ENCODE measurements at regions not wholly inside any gene's neighbourhood (a gene's known extent, or its start where the extent isn't known, plus 50 kb on each side); places are given as distances from the start of the nearest gene placed in this dataset.

GRCh38 chr3:102299125-102299877 lies 135.5 kb upstream of the ZPLD1 start:
- H3K9me3 ChIP-seq (ENCODE audit: control insufficient read depth, insufficient read depth, low read depth, low read length), result no peaks in the 10 kb centered on the region
- H3K27ac ChIP-seq (ENCODE audit: low read depth, low read length), result no peak overlapping the region
- peaks cover 8% of the 10 kb centered on the region for H3K4me1 ChIP-seq (ENCODE audit: control insufficient read depth, insufficient read depth, low read length)
- no peak overlapping the region for H3K9ac ChIP-seq (ENCODE audit: low read length)
- H3K4me3 ChIP-seq (ENCODE audit: low read depth, low read length), result no peak overlapping the region
- no peaks in the 10 kb centered on the region for H3K27me3 ChIP-seq (ENCODE audit: control insufficient read depth, insufficient read depth, low read length)
- H3K36me3 ChIP-seq (ENCODE audit: control insufficient read depth, insufficient read depth, low read length), result no peaks in the 10 kb centered on the region

DNA sequence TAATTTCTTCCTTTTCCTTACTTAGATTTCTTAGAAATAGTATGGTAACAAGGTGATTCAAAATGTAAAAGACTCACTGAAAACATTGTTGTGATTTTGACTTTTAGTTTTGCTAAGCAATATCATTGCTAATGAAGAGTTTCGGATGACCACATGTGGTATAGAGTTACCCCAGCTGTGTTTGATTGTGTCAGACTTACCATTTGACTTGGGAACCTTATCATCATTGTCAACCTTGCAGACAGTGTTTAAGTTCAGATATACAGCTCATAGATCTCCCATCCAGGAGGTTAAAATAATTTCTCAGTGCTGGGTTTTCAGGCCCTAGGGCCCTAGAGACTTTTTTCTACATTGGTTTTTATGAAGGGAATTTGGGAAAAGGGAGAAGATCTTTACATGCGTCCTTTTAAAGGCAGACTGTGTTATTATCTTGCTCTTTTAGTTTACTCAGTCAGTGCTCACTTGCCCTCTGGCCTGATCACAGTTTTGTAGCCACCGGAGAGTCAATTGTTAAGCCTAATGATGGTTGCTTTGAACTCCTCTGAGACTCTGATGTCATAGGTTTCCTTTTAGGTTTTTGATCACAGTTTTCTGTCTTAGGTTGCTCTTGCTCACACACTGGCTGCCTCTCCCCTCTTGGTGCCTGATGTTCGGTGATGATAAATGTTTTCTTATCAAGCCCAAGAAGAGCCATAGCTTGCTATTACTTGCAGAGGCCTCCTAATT lies 133.5 kb upstream of the ZPLD1 start:
- Histone ChIP-seq H3K27ac (ENCODE audit: low read depth, low read length) (no peak overlapping the region), H3K4me3 (ENCODE audit: low read depth, low read length) (no peak overlapping the region), H3K27me3 (ENCODE audit: control insufficient read depth, insufficient read depth, low read length) (no peaks in the 10 kb centered on the region), H3K4me1 (ENCODE audit: control insufficient read depth, insufficient read depth, low read length) (peaks cover 8% of the 10 kb centered on the region), H3K9me3 (ENCODE audit: control insufficient read depth, insufficient read depth, low read depth, low read length) (no peaks in the 10 kb centered on the region), H3K36me3 (ENCODE audit: control insufficient read depth, insufficient read depth, low read length) (no peaks in the 10 kb centered on the region), H3K9ac (ENCODE audit: low read length) (no peak overlapping the region)

DNA sequence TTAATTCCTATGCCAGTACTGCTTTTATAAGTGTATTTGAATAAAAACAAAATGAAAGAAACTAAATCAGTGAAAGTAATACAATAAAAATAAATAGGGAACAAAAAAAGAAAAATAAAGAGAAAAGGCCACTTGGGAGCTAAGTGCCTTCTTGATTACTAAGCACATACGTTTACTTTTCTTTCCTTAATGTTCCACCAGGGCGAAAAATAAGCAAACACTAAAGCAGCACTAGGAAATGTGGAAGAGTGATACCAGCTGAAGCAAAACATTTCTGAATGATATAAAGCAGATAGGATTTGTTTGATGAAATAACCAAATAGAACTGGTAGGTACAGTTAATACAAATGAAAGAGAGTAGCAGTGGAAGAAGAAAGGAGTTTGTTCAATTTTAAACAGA lies 132.8 kb upstream of the ZPLD1 start:
- H3K27me3 ChIP-seq (ENCODE audit: control insufficient read depth, insufficient read depth, low read length), result no peaks in the 10 kb centered on the region
- no peaks in the 10 kb centered on the region for H3K36me3 ChIP-seq (ENCODE audit: control insufficient read depth, insufficient read depth, low read length)
- H3K9me3 ChIP-seq (ENCODE audit: control insufficient read depth, insufficient read depth, low read depth, low read length), result no peaks in the 10 kb centered on the region
- H3K4me1 ChIP-seq (ENCODE audit: control insufficient read depth, insufficient read depth, low read length), result peaks cover 8% of the 10 kb centered on the region
- H3K4me3 ChIP-seq (ENCODE audit: low read depth, low read length), result no peak overlapping the region
- no peak overlapping the region for H3K27ac ChIP-seq (ENCODE audit: low read depth, low read length)
- no peak overlapping the region for H3K9ac ChIP-seq (ENCODE audit: low read length)

DNA sequence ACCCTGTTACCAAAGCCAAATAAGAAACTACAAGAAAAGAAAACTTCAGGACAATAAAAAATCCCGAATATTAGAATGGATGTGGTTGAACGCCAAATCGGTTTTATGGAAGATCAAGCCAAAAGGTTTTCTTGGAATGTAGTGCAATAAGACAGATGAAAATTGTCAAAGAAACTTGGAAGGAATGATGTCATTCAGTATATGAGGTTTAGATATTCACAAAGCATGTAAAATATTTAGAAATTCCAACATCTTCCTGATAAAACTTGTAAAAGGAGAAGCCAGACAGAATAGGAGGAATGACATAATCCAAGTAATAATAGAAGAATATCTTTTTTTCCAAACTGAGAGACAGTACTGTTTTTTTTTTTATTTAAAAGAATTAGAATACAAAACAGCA lies 130.3 kb upstream of the ZPLD1 start:
- Histone ChIP-seq H3K36me3 (ENCODE audit: control insufficient read depth, insufficient read depth, low read length) (no peaks in the 10 kb centered on the region), H3K9me3 (ENCODE audit: control insufficient read depth, insufficient read depth, low read depth, low read length) (no peaks in the 10 kb centered on the region), H3K4me1 (ENCODE audit: control insufficient read depth, insufficient read depth, low read length) (peaks cover 8% of the 10 kb centered on the region), H3K27ac (ENCODE audit: low read depth, low read length) (no peak overlapping the region), H3K4me3 (ENCODE audit: low read depth, low read length) (no peak overlapping the region), H3K27me3 (ENCODE audit: control insufficient read depth, insufficient read depth, low read length) (no peaks in the 10 kb centered on the region), H3K9ac (ENCODE audit: low read length) (no peak overlapping the region)

- Histone ChIP-seq H3K9me3 (ENCODE audit: control insufficient read depth, insufficient read depth, low read depth, low read length) (no peaks in the 10 kb centered on the region), H3K27me3 (ENCODE audit: control insufficient read depth, insufficient read depth, low read length) (no peaks in the 10 kb centered on the region), H3K9ac (ENCODE audit: low read length) (no peak overlapping the region), H3K4me1 (ENCODE audit: control insufficient read depth, insufficient read depth, low read length) (no peaks in the 10 kb centered on the region), H3K36me3 (ENCODE audit: control insufficient read depth, insufficient read depth, low read length) (no peaks in the 10 kb centered on the region), H3K27ac (ENCODE audit: low read depth, low read length) (no peak overlapping the region), H3K4me3 (ENCODE audit: low read depth, low read length) (no peak overlapping the region)
Measured at GRCh38 chr3:102307442-102307841, 127.4 kb upstream of the ZPLD1 start.

GRCh38 chr3:102329066-102329465 lies 105.7 kb upstream of the ZPLD1 start:
- no peaks in the 10 kb centered on the region for H3K36me3 ChIP-seq (ENCODE audit: control insufficient read depth, insufficient read depth, low read length)
- no peaks in the 10 kb centered on the region for H3K27me3 ChIP-seq (ENCODE audit: control insufficient read depth, insufficient read depth, low read length)
- no peak overlapping the region for H3K27ac ChIP-seq (ENCODE audit: low read depth, low read length)
- H3K4me3 ChIP-seq (ENCODE audit: low read depth, low read length), result no peak overlapping the region
- H3K9me3 ChIP-seq (ENCODE audit: control insufficient read depth, insufficient read depth, low read depth, low read length), result no peaks in the 10 kb centered on the region
- no peak overlapping the region for H3K9ac ChIP-seq (ENCODE audit: low read length)
- H3K4me1 ChIP-seq (ENCODE audit: control insufficient read depth, insufficient read depth, low read length), result no peaks in the 10 kb centered on the region

- Histone ChIP-seq H3K27ac (ENCODE audit: low read depth, low read length) (no peak overlapping the region), H3K4me1 (ENCODE audit: control insufficient read depth, insufficient read depth, low read length) (no peaks in the 10 kb centered on the region), H3K4me3 (ENCODE audit: low read depth, low read length) (no peak overlapping the region), H3K9ac (ENCODE audit: low read length) (no peak overlapping the region), H3K36me3 (ENCODE audit: control insufficient read depth, insufficient read depth, low read length) (no peaks in the 10 kb centered on the region), H3K9me3 (ENCODE audit: control insufficient read depth, insufficient read depth, low read depth, low read length) (no peaks in the 10 kb centered on the region), H3K27me3 (ENCODE audit: control insufficient read depth, insufficient read depth, low read length) (no peaks in the 10 kb centered on the region)
Measured at GRCh38 chr3:102329561-102329960, 105.3 kb upstream of the ZPLD1 start.

DNA sequence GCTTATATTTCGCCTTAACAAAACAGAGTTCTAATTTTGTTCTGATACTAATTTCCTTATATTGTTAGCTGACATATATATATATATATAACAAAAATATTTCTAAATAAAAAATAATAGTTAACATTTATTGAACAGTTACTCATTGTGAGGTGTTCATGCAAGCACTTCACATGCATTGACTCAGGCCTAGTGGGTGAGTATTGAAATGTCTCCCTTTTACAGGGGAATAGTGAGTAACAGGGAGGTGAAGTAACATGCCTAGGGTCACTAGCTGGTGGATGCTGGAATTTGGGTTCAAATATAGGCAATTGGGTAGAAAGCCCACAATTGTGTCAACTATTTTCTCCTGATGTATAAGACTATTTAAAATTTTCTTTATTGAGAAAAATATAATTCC lies 102.6 kb upstream of the ZPLD1 start:
- H3K4me1 ChIP-seq (ENCODE audit: control insufficient read depth, insufficient read depth, low read length), result no peaks in the 10 kb centered on the region
- no peaks in the 10 kb centered on the region for H3K9me3 ChIP-seq (ENCODE audit: control insufficient read depth, insufficient read depth, low read depth, low read length)
- H3K36me3 ChIP-seq (ENCODE audit: control insufficient read depth, insufficient read depth, low read length), result no peaks in the 10 kb centered on the region
- H3K27me3 ChIP-seq (ENCODE audit: control insufficient read depth, insufficient read depth, low read length), result no peaks in the 10 kb centered on the region
- H3K4me3 ChIP-seq (ENCODE audit: low read depth, low read length), result no peak overlapping the region
- H3K27ac ChIP-seq (ENCODE audit: low read depth, low read length), result no peak overlapping the region
- no peak overlapping the region for H3K9ac ChIP-seq (ENCODE audit: low read length)

GRCh38 chr3:102332934-102333333 lies 101.9 kb upstream of the ZPLD1 start:
- Histone ChIP-seq H3K4me3 (ENCODE audit: low read depth, low read length) (no peak overlapping the region), H3K36me3 (ENCODE audit: control insufficient read depth, insufficient read depth, low read length) (no peaks in the 10 kb centered on the region), H3K9ac (ENCODE audit: low read length) (no peak overlapping the region), H3K4me1 (ENCODE audit: control insufficient read depth, insufficient read depth, low read length) (no peaks in the 10 kb centered on the region), H3K27me3 (ENCODE audit: control insufficient read depth, insufficient read depth, low read length) (no peaks in the 10 kb centered on the region), H3K27ac (ENCODE audit: low read depth, low read length) (no peak overlapping the region), H3K9me3 (ENCODE audit: control insufficient read depth, insufficient read depth, low read depth, low read length) (no peaks in the 10 kb centered on the region)

- H3K4me3 ChIP-seq (ENCODE audit: low read depth, low read length), result no peak overlapping the region
- H3K9me3 ChIP-seq (ENCODE audit: control insufficient read depth, insufficient read depth, low read depth, low read length), result no peaks in the 10 kb centered on the region
- H3K9ac ChIP-seq (ENCODE audit: low read length), result no peak overlapping the region
- no peaks in the 10 kb centered on the region for H3K36me3 ChIP-seq (ENCODE audit: control insufficient read depth, insufficient read depth, low read length)
- no peak overlapping the region for H3K27ac ChIP-seq (ENCODE audit: low read depth, low read length)
- no peaks in the 10 kb centered on the region for H3K27me3 ChIP-seq (ENCODE audit: control insufficient read depth, insufficient read depth, low read length)
- peaks cover 7% of the 10 kb centered on the region; the same call in 1 of the 2 replicates for H3K4me1 ChIP-seq (ENCODE audit: control insufficient read depth, insufficient read depth, low read length)
Measured at GRCh38 chr3:102336130-102336529, 98.7 kb upstream of the ZPLD1 start.

GRCh38 chr3:102339671-102340070 lies 95.1 kb upstream of the ZPLD1 start:
- Histone ChIP-seq H3K4me3 (ENCODE audit: low read depth, low read length) (no peak overlapping the region), H3K27ac (ENCODE audit: low read depth, low read length) (no peak overlapping the region), H3K9me3 (ENCODE audit: control insufficient read depth, insufficient read depth, low read depth, low read length) (no peaks in the 10 kb centered on the region), H3K27me3 (ENCODE audit: control insufficient read depth, insufficient read depth, low read length) (no peaks in the 10 kb centered on the region), H3K4me1 (ENCODE audit: control insufficient read depth, insufficient read depth, low read length) (peaks cover 7% of the 10 kb centered on the region; the same call in 1 of the 2 replicates), H3K36me3 (ENCODE audit: control insufficient read depth, insufficient read depth, low read length) (no peaks in the 10 kb centered on the region), H3K9ac (ENCODE audit: low read length) (no peak overlapping the region)
